ENCODE measurements at regions not wholly inside any gene's neighbourhood (a gene's known extent, or its start where the extent isn't known, plus 50 kb on each side); places are given as distances from the start of the nearest gene placed in this dataset.
A peak's percentile ranks its signal among the peaks of the same experiment; 100 is the strongest.

DNA sequence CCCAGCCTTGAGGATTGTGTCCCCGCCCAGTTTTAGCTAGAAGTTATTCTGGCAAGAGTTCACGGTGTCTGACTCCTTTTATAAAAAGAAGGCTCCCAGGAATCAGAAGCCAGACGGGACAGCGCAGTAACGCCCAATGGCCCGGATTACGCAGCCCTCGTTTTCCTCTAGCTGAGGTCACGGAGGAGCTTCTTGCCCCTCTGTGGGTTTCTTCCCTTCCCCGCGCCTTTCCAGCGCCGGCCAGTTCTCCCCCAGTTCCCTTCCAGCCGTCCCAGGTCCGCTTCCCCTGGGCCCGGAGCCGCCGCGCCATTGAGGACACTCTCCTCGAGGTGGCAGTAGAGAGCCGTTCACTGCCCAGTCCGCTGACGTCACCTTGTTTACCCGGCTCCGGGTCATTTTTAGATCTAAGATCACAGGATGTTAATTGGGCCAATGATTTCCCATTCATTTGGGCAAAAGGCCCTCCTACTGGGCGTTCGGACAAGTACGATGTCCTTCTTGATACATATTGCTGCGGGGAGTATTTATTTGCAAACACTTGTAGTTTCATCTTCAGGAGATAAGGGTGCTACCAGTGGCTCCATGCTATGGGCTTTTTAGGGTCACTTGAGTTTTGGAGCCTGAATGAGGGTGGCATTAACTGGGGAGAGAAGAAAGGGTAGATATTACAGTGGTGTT lies 81.5 kb upstream of the PPM1B start:
- Histone ChIP-seq H4K20me1 (replicated peaks; ENCODE audit: control insufficient read depth, extremely low read depth, insufficient read depth, low read length) (no peaks in the 10 kb centered on the region), H3K79me2 (ENCODE audit: control insufficient read depth, insufficient read depth, low read length) (no peaks in the 10 kb centered on the region), H2AFZ (ENCODE audit: low read depth, low read length) (peak overlapping the region; percentile 91), H3K36me3 (ENCODE audit: control insufficient read depth in 2 of 2, extremely low read depth in 1 of 2, insufficient read depth in 2 of 2, low read length in 2 of 2) (no peaks in the 10 kb centered on the region), H3K4me2 (ENCODE audit: insufficient read depth, low read length) (peak overlapping the region; percentile 80), H3K27ac (ENCODE audit: insufficient read depth, low read depth, low read length) (no peak overlapping the region), H3K9me3 (replicated peaks; ENCODE audit: control insufficient read depth, insufficient read depth, low read length) (no peaks in the 10 kb centered on the region), H3K4me1 (ENCODE audit: control insufficient read depth, extremely low read depth, insufficient read depth, low read length) (peaks cover 4% of the 10 kb centered on the region), H3K27me3 (ENCODE audit: control insufficient read depth in 2 of 2, insufficient read depth in 2 of 2, low read length in 2 of 2) (peaks cover 19 to 27% of the 10 kb centered on the region in 2 experiments), H3K4me3 (replicated peaks in 1 of 3; ENCODE audit: insufficient read depth in 1 of 3, low read depth in 1 of 3, low read length in 3 of 3) (peak overlapping the region in 2 of 3 experiments; percentile 15 to 45), H3K9me1 (replicated peaks; ENCODE audit: control insufficient read depth, extremely low read depth, insufficient read depth, low read length) (no peaks in the 10 kb centered on the region), H3K9ac (replicated peaks; ENCODE audit: extremely low read depth, insufficient read depth, low read length) (no peak overlapping the region)
- ChIA-PET CTCF (interaction anchor here (0.6 to 1.4 kb wide), 10 partner anchors 12 to 393 kb away, joined by 3 to 6 read pairs (median 3); no protein-coding TSS in a partner anchor), POLR2A (no interaction called here)
- peak; percentile 34 for TF ChIP-seq FOS (IDR thresholded peaks at IDR 0.05; ENCODE audit: borderline replicate concordance, insufficient read depth, low read length)
- TF ChIP-seq GATA2 (IDR thresholded peaks at IDR 0.05; ENCODE audit: insufficient read depth, insufficient read length, low read depth, low read length), result peak; percentile 43
- TF ChIP-seq EZH2 (IDR thresholded peaks at IDR 0.05; ENCODE audit: borderline replicate concordance, low read depth, low read length, severe bottlenecking), result no peak
- no peak for TF ChIP-seq POLR2AphosphoS5 (IDR thresholded peaks at IDR 0.05; ENCODE audit: insufficient read depth, low read depth, low read length)
- TF ChIP-seq CTCF (IDR thresholded peaks at IDR 0.05; ENCODE audit: extremely low read depth in 1 of 2, insufficient read depth in 1 of 2, low read depth in 1 of 2, low read length in 2 of 2), result peak; percentile 92 to 95
- TF ChIP-seq JUN (IDR thresholded peaks at IDR 0.05; ENCODE audit: borderline replicate concordance, insufficient read depth, insufficient read length, low read depth), result peak; percentile 82
- TF ChIP-seq MYC (IDR thresholded peaks at IDR 0.05; ENCODE audit: low read depth, low read length), result no peak
- no peak for TF ChIP-seq MAX (IDR thresholded peaks at IDR 0.05; ENCODE audit: insufficient read depth, insufficient read length)
- no peak for TF ChIP-seq POLR2A (IDR thresholded peaks at IDR 0.05; ENCODE audit: low read depth, low read length)
- dilution Hi-C loops (cut with MboI; ENCODE audit: extremely low pct_ligation_motif_present, low sequenced_read_pairs), result no loop called here
- intact Hi-C loops (cut with micrococcal nuclease), result loop anchor here (1.0 to 5.0 kb wide), 7 partner anchors 81 to 870 kb away; partner anchors contain the start of genes CAMKMT, PPM1B and PREPL
- DNase-seq (ENCODE audit: low read depth, low spot score) (peak; percentile 85), FAIRE-seq (peak; percentile 85)
- no TSS peak for BruUV-seq (replicated peaks)
